ENCODE measurements at regions not wholly inside any gene's neighbourhood (a gene's known extent, or its start where the extent isn't known, plus 50 kb on each side); places are given as distances from the start of the nearest gene placed in this dataset.

DNA sequence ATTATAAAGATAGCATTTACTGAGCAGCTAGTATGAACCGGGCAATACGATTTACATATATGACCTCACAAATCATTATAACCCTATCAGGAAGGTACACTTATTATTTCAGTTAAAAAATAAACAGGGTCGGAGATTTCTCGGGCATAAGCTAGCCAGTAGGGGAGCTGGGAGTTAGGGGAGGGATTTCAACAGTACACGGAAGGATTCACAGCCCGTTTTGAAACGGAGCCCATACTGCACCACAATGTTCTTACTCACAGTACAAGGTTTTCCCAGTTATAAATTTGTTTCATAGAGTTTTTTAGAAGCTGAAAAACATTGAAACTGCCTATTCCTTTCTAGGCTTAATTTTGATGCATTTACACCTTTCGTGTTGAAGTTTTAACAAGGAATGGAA, 607.1 kb downstream of the HDGFL1 start:
- no peak for TF ChIP-seq CTCF (conservative IDR thresholded peaks at IDR 0.05; ENCODE audit: low read depth, low read length)

DNA sequence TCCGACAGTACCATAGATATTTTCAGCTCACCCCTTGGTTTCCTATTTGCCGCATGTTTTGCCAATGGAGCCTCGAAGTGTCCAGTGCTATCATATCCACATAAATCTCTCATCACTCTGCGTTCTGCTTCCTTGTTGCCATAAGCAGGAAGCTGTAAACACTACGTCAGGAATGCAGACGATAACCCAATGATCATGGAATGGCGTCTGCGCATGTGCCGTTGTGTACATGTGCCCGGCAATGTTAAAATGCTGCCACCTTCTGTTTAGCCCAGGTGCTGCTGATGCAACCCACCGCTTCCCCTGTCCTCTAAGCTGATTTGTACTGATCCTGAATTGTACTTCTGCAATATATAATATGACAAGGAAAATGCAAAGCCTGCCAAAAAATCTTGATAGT, 607.5 kb downstream of the HDGFL1 start:
- no peak for TF ChIP-seq CTCF (conservative IDR thresholded peaks at IDR 0.05; ENCODE audit: low read depth, low read length)
- DNase-seq (ENCODE audit: low read depth) = no peak
- H3K4me3 ChIP-seq (ENCODE audit: low read length) = no peak overlapping the region

More for the DNA sequence above, 607.1 kb downstream of the HDGFL1 start:
- H3K4me3 ChIP-seq (ENCODE audit: low read length) = no peak overlapping the region
- no peak for DNase-seq (ENCODE audit: low read depth)

- no peak for DNase-seq (ENCODE audit: low read depth)
- TF ChIP-seq CTCF (conservative IDR thresholded peaks at IDR 0.05; ENCODE audit: low read depth, low read length) = no peak
- no peak overlapping the region for H3K4me3 ChIP-seq (ENCODE audit: low read length)
Observed at GRCh38 chr6:23177806-23178205, 608.4 kb downstream of the HDGFL1 start.

- H3K4me3 ChIP-seq (ENCODE audit: low read length) = no peak overlapping the region
- no peak for DNase-seq (ENCODE audit: low read depth)
- TF ChIP-seq CTCF (conservative IDR thresholded peaks at IDR 0.05; ENCODE audit: low read depth, low read length) = no peak
Observed at GRCh38 chr6:23179994-23180393, 610.6 kb downstream of the HDGFL1 start.

DNA sequence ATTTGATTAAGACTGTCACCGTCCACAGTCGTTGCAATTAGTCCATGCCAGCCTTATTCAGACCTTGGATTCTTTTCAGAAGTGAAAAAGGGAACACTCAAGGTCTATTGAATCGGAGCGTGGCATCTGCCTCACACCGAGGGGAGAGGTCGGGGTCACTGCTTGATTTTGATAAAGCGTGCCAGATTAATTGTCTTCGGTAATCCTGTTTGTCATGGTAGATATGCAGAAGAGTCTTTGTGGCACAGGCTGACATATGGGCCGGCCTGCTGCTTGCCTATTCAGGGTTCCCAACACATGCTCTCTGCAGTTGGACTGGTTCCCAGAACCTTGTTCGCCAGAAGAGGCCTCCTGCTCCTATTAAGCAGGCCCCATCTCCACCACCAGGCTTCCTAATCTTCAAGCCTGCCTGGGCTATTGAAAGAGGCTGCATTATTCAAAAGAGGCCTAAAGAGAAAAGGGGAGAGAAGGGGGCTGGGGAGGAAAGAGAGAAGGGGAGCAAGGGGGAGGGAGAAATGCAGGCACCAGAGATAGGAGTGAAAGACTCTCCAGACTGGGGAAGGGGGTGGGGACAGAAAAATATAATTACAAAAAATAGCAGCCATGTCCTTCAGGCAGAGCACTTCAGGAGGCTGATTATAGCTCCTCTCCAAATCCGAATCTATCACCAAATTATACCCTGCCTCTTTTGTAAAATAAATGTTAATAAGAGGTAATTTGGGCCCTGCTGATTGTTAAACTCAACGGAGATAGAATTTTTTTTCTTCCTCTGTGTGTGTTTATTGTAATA, 611.3 kb downstream of the HDGFL1 start:
- peak; percentile 29 for TF ChIP-seq CTCF (conservative IDR thresholded peaks at IDR 0.05; ENCODE audit: low read depth, low read length)
- DNase-seq (ENCODE audit: low read depth) = peak; percentile 76
- no peak overlapping the region for H3K4me3 ChIP-seq (ENCODE audit: low read length)

DNA sequence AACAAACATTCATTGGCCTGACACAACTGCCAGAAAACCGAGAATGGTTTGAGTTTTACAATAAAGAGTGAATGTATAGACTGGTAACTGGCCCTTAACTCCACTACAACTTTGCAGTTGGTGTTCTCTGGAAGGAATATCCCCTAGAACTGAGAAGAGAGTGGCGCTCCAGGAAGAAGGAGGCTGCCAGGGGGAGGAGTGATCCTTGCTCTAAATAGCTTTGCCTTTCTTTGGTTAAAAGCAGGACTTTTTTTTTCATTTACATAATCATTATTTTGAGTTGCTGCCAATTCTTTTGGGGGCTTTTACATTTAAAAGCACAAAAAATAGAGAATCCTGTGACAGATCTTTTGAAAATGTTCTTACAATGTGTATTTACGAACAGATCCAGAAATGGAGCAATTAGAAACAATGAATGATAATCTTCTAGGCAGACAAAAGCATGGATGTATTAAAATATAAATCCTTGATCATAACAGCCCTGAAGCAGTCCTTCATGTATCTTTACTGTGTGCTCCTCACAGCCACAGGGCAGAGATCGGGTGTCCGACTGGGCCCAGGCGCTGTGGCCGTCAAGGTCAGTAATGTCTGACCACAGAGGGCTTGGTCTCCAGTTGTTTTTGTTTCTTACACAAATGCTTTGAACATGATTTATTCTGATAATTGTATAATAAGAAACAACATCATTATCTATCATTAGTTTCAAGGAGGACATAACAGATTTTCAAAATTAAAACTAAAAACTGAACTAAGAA, 612.2 kb downstream of the HDGFL1 start:
- TF ChIP-seq CTCF (conservative IDR thresholded peaks at IDR 0.05; ENCODE audit: low read depth, low read length) = no peak
- no peak for DNase-seq (ENCODE audit: low read depth)
- H3K4me3 ChIP-seq (ENCODE audit: low read length) = no peak overlapping the region
